CD4-positive, alpha-beta T cell (primary cell): ENCODE measurements at regions not wholly inside any gene's neighbourhood (a gene's known extent, or its start where the extent isn't known, plus 50 kb on each side); places are given as distances from the start of the nearest gene placed in this dataset.

ENCODE experiments used
- ATAC-seq: fragments of 200-7000 bp; cut with Tn5 transposase; one replicate; pipeline ENCODE4 v1.10.0; 2022; ENCODE audit warnings: mild to moderate bottlenecking; ENCODE audit not compliant: poor library complexity
- CTCF ChIA-PET: fragments of 350-600 bp; sonication (Branson Sonifier 250); formaldehyde crosslinking; loops from one replicate; lab custom pipeline; 2021; ENCODE audit warnings: antibody characterized with exemption, inconsistent platforms; lab: Charles Lee
- POLR2A ChIA-PET: fragments of 350-600 bp; sonication (Branson Sonifier 250); formaldehyde crosslinking; loops from one replicate; lab custom pipeline; 2021; ENCODE audit warnings: antibody characterized with exemption, inconsistent platforms; lab: Charles Lee
- DNase-seq, 14 experiments: peaks; one replicate each; pipeline ENCODE4 v3.0.0-alpha.2; 2013 to 2020; ENCODE audit warnings: mixed read lengths in 2 of 14
- H3K27ac ChIP-seq, 2 donors: one replicate each; pipeline versions ENCODE4 v1.5.1 to v1.7.0; 2013; ENCODE audit warnings: low read length in 2 of 2, low read depth in 1 of 2, mild to moderate bottlenecking in 1 of 2
- H3K27me3 ChIP-seq, 2 experiments: 1 replicate in 1 of 2; 2 replicates in 1 of 2; pipeline versions ENCODE4 v1.6.1 to v1.7.0; 2013; ENCODE audit warnings: low read length in 2 of 2, control low read depth in 1 of 2, mild to moderate bottlenecking in 1 of 2, moderate library complexity in 1 of 2; ENCODE audit not compliant: insufficient read depth in 2 of 2, control insufficient read depth in 1 of 2
- H3K36me3 ChIP-seq: one replicate; pipeline ENCODE4 v1.6.1; 2013; ENCODE audit warnings: low read length, control low read depth; ENCODE audit not compliant: insufficient read depth
- H3K4me1 ChIP-seq: one replicate; pipeline ENCODE4 v1.6.1; 2013; ENCODE audit warnings: low read length, control low read depth; ENCODE audit not compliant: insufficient read depth
- H3K4me3 ChIP-seq: one replicate; pipeline ENCODE4 v1.5.1; 2013; ENCODE audit warnings: mild to moderate bottlenecking, low read length, moderate library complexity
- H3K9me3 ChIP-seq, 2 experiments: 1 replicate in 1 of 2; 2 replicates in 1 of 2; pipeline versions ENCODE4 v1.6.1 to v1.7.0; 2013; ENCODE audit warnings: low read length in 2 of 2, mild to moderate bottlenecking in 2 of 2, control low read depth in 1 of 2, moderate library complexity in 1 of 2; ENCODE audit not compliant: control insufficient read depth in 1 of 2, insufficient read depth in 1 of 2
- H3K27ac Mint-ChIP-seq: one replicate; pipeline ENCODE4 v1.8.0; 2020; ENCODE audit warnings: mixed read lengths
- H3K27me3 Mint-ChIP-seq: one replicate; pipeline ENCODE4 v1.8.0; 2021; ENCODE audit warnings: mixed read lengths
- H3K36me3 Mint-ChIP-seq: one replicate; pipeline ENCODE4 v1.8.0; 2021; ENCODE audit warnings: low read depth, mixed read lengths
- H3K4me1 Mint-ChIP-seq: one replicate; pipeline ENCODE4 v1.8.0; 2021; ENCODE audit warnings: low read depth, mixed read lengths
- H3K4me3 Mint-ChIP-seq: one replicate; pipeline ENCODE4 v1.8.0; 2020; ENCODE audit warnings: mild to moderate bottlenecking, mixed read lengths
- H3K9me3 Mint-ChIP-seq: one replicate; pipeline ENCODE4 v1.8.0; 2020; ENCODE audit warnings: mixed read lengths
- CTCF ChIP-seq: fragments of 200-600 bp; IDR thresholded peaks from one replicate; pipeline ENCODE4 v1.8.0; 2022; ENCODE audit warnings: antibody characterized with exemption, mild to moderate bottlenecking
- intact Hi-C, 2 experiments: fragments of 100-400 bp; cut with DNase I in 1 of 2; cut with micrococcal nuclease in 1 of 2; formaldehyde crosslinking; loops; one replicate each; pipeline versions ENCODE4 v1.15.1 to v1.9.0; 2023 to 2025; cut with DNase I, micrococcal nuclease

GRCh38 chr20:1810572-1810925 lies 84.7 kb upstream of the SIRPA start:
- Histone ChIP-seq H3K27me3 (peaks cover 4 to 12% of the 10 kb centered on the region in 2 experiments), H3K4me3 (no peak overlapping the region), H3K4me1 (peaks cover 9% of the 10 kb centered on the region), H3K36me3 (no peaks in the 10 kb centered on the region), H3K27ac (no peak overlapping the region), H3K9me3 (no peaks in the 10 kb centered on the region)
- intact Hi-C loops, result no loop called here
- Mint-ChIP-seq H3K9me3 (no peaks in the 10 kb centered on the region), H3K27me3 (peaks cover 59% of the 10 kb centered on the region), H3K4me3 (no peak overlapping the region), H3K27ac (no peak overlapping the region), H3K4me1 (peaks cover 10% of the 10 kb centered on the region), H3K36me3 (no peaks in the 10 kb centered on the region)
- TF ChIP-seq CTCF, result no peak
- DNase-seq (no peak), ATAC-seq (no peak)
- CTCF ChIA-PET, result no interaction called here
- POLR2A ChIA-PET, result no interaction called here

DNA sequence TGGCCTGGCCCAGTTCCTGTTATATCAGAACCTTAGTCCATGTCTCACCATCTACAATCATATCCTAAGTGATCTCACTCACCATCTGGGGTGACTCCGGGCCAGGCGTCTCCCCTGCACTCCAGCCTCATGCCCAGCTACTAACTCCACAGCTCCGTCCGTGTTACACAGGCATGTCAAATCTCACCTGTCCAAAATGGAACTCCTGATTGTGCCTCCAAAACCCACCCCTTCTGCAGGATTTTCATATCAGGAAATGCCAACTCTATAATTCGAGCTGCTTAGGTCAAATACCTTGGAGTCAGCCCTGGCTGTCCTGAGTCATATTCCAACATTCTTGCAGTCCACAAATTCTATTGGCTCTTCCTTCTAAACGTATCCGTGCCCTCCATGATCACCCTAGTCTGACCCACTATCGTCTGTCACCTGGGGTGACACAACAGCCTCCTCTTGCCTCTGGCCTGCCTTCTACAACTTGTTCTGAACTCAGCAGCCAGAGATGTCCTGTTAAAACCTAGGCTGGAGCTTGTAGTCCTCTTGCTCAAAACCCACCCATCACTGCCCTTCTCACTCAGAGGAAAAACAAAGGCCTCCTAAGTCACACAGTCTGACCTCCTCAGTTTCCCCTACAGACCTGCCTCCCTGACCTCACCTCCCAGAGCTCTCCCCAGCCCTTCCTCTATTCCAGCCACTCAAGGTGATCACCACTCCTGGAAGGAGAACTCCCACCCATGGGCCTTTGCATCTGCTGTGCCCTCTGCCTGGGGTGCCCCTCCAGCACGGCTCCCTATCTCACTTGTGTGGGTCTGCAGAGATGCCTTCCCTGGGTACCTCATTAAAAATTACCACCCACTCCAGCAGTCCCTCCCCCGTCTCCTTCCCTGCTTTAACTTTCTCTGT lies 85.3 kb upstream of the SIRPA start:
- intact Hi-C loops, result no loop called here
- ATAC-seq (no peak), DNase-seq (no peak)
- Histone ChIP-seq H3K4me1 (peaks cover 9% of the 10 kb centered on the region), H3K36me3 (no peaks in the 10 kb centered on the region), H3K27me3 (peaks cover 10 to 12% of the 10 kb centered on the region in 2 experiments), H3K27ac (no peak overlapping the region), H3K9me3 (no peaks in the 10 kb centered on the region), H3K4me3 (no peak overlapping the region)
- POLR2A ChIA-PET, result no interaction called here
- Mint-ChIP-seq H3K27me3 (peaks cover 60% of the 10 kb centered on the region), H3K4me3 (no peak overlapping the region), H3K4me1 (peaks cover 10% of the 10 kb centered on the region), H3K9me3 (no peaks in the 10 kb centered on the region), H3K36me3 (no peaks in the 10 kb centered on the region), H3K27ac (no peak overlapping the region)
- TF ChIP-seq CTCF, result no peak
- CTCF ChIA-PET, result no interaction called here

- Mint-ChIP-seq H3K9me3 (no peaks in the 10 kb centered on the region), H3K4me1 (peaks cover 10% of the 10 kb centered on the region), H3K4me3 (no peak overlapping the region), H3K27ac (no peak overlapping the region), H3K36me3 (no peaks in the 10 kb centered on the region), H3K27me3 (peaks cover 62% of the 10 kb centered on the region)
- Histone ChIP-seq H3K27ac (no peak overlapping the region), H3K4me3 (no peak overlapping the region), H3K4me1 (peaks cover 9% of the 10 kb centered on the region), H3K27me3 (peaks cover 12 to 18% of the 10 kb centered on the region in 2 experiments), H3K9me3 (no peaks in the 10 kb centered on the region), H3K36me3 (no peaks in the 10 kb centered on the region)
- no peak for TF ChIP-seq CTCF
- intact Hi-C loops, result no loop called here
- ATAC-seq (no peak), DNase-seq (no peak)
- POLR2A ChIA-PET, result no interaction called here
- CTCF ChIA-PET, result no interaction called here
Measured at GRCh38 chr20:1809131-1809572, 86.1 kb upstream of the SIRPA start.
